Kidney (tissue), 13 donors: ENCODE measurements at regions not wholly inside any gene's neighbourhood (a gene's known extent, or its start where the extent isn't known, plus 50 kb on each side); places are given as distances from the start of the nearest gene placed in this dataset.

Experiments
- DNase-seq, 5 donors: peaks; one replicate each; pipeline ENCODE4 v3.0.0-alpha.2; 2013 to 2020
- FAIRE-seq: peaks from 2 replicates; lab custom pipeline; 2012; peaks lifted over from hg19 to GRCh38; lab: Jason Lieb, UNC
- H3K27ac ChIP-seq, 2 donors: one replicate each; pipeline ENCODE4 v1.7.0; 2013; ENCODE audit warnings: low read depth in 2 of 2, low read length in 2 of 2, inconsistent platforms in 1 of 2
- H3K27me3 ChIP-seq: one replicate; pipeline ENCODE4 v1.7.1; 2013; ENCODE audit warnings: low read length, inconsistent platforms; ENCODE audit not compliant: control insufficient read depth, insufficient read depth
- H3K36me3 ChIP-seq, 3 donors: one replicate each; pipeline versions ENCODE4 v1.7.0 to v1.7.1; 2013; ENCODE audit warnings: low read length in 3 of 3, control low read depth in 1 of 3, inconsistent platforms in 1 of 3; ENCODE audit not compliant: insufficient read depth in 3 of 3, control insufficient read depth in 2 of 3
- H3K4me1 ChIP-seq, 3 donors: one replicate each; pipeline versions ENCODE4 v1.7.0 to v1.7.1; 2013; ENCODE audit warnings: low read length in 3 of 3, inconsistent platforms in 1 of 3, low read depth in 1 of 3; ENCODE audit not compliant: control insufficient read depth in 2 of 3, insufficient read depth in 2 of 3
- H3K4me3 ChIP-seq, 3 donors: one replicate each; pipeline versions ENCODE4 v1.7.0 to v1.8.1; 2013; ENCODE audit warnings: low read length in 3 of 3, control low read depth in 1 of 3, inconsistent platforms in 1 of 3
- H3K9ac ChIP-seq, 3 donors: one replicate each; pipeline versions ENCODE4 v1.7.0 to v1.7.1; 2013; ENCODE audit warnings: low read length in 3 of 3, control low read depth in 1 of 3, inconsistent platforms in 1 of 3
- H3K9me3 ChIP-seq, 3 donors: one replicate each; pipeline versions ENCODE4 v1.7.0 to v1.7.1; 2013; ENCODE audit warnings: low read length in 3 of 3, control low read depth in 1 of 3, inconsistent platforms in 1 of 3; ENCODE audit not compliant: control insufficient read depth in 2 of 3, insufficient read depth in 1 of 3
- CTCF ChIP-seq: IDR thresholded peaks from 3 replicates; pipeline ENCODE4 v1.5.1; 2012; ENCODE audit warnings: mild to moderate bottlenecking, moderate library complexity, borderline replicate concordance; ENCODE audit not compliant: insufficient read depth; ENCODE audit errors: extremely low read depth
- intact Hi-C: fragments of 100-400 bp; cut with DNase I; formaldehyde crosslinking; loops from one replicate; pipeline ENCODE4 v1.11.1; 2022
- donor health status: control.
- donor health status: control.
- donor health status: control.
- donor health status: control.
- donor health status: control.
- donor health status: DM: yes; HTN: yes; CAD: no.
- donor health status: Normal renal cell carcinoma (clear cell type).

GRCh38 chr3:64932666-64933342 lies 245.0 kb upstream of the ADAMTS9 start:
- Histone ChIP-seq H3K4me1 (peaks cover 0 to 4% (median 0%) of the 10 kb centered on the region in 3 donors), H3K9ac (no peak overlapping the region), H3K36me3 (no peaks in the 10 kb centered on the region), H3K27me3 (no peaks in the 10 kb centered on the region), H3K9me3 (peaks cover 0 to 6% (median 2%) of the 10 kb centered on the region in 3 donors), H3K27ac (no peak overlapping the region), H3K4me3 (no peak overlapping the region)
- no peak for DNase-seq
- intact Hi-C loops, result no loop called here
- no peak for TF ChIP-seq CTCF
- no peak for FAIRE-seq

- H3K27ac ChIP-seq, result no peak overlapping the region
- H3K9ac ChIP-seq, result no peak overlapping the region
- TF ChIP-seq CTCF, result no peak
- H3K4me3 ChIP-seq, result no peak overlapping the region
- H3K4me1 ChIP-seq, result peaks cover 0 to 4% (median 0%) of the 10 kb centered on the region in 3 donors
- no peaks in the 10 kb centered on the region for H3K36me3 ChIP-seq
- peaks cover 0 to 6% (median 2%) of the 10 kb centered on the region in 3 donors for H3K9me3 ChIP-seq
- FAIRE-seq (no peak), DNase-seq (no peak)
- no peaks in the 10 kb centered on the region for H3K27me3 ChIP-seq
- intact Hi-C loops, result no loop called here
Observed at GRCh38 chr3:64932016-64932518, 244.3 kb upstream of the ADAMTS9 start.

GRCh38 chr3:64930891-64931290 lies 243.1 kb upstream of the ADAMTS9 start:
- Histone ChIP-seq H3K9me3 (peaks cover 0 to 6% (median 2%) of the 10 kb centered on the region in 3 donors), H3K36me3 (no peaks in the 10 kb centered on the region), H3K27ac (no peak overlapping the region), H3K4me3 (no peak overlapping the region), H3K9ac (no peak overlapping the region), H3K27me3 (no peaks in the 10 kb centered on the region), H3K4me1 (peaks cover 0 to 3% (median 0%) of the 10 kb centered on the region in 3 donors)
- TF ChIP-seq CTCF, result no peak
- FAIRE-seq (no peak), DNase-seq (no peak)
- intact Hi-C loops, result no loop called here
